GM06990 (cell line): ENCODE measurements at regions not wholly inside any gene's neighbourhood (a gene's known extent, or its start where the extent isn't known, plus 50 kb on each side); places are given as distances from the start of the nearest gene placed in this dataset.

Experiments used
- DNase-seq: peaks from one replicate; pipeline ENCODE4 v3.0.0-alpha.2; 2011; ENCODE audit not compliant: insufficient read length; ENCODE audit errors: extremely low read depth
- H3K27me3 ChIP-seq: replicated peaks from 2 replicates; pipeline ENCODE4 v1.6.0; 2011; ENCODE audit warnings: low read length; ENCODE audit not compliant: control insufficient read depth, insufficient read depth
- H3K36me3 ChIP-seq: 2 replicates; pipeline ENCODE4 v1.5.1; 2011; ENCODE audit warnings: low read length; ENCODE audit not compliant: control insufficient read depth, insufficient read depth
- H3K4me3 ChIP-seq: replicated peaks from 2 replicates; pipeline ENCODE4 v1.5.1; 2011; ENCODE audit warnings: low read depth, mild to moderate bottlenecking, control low read depth, low read length
- TF ChIP-seq, protein P1 (sequence below): IDR thresholded peaks from 2 replicates; pipeline ENCODE4 v1.5.1; 2011; ENCODE audit warnings: low read length, control low read depth, mild to moderate bottlenecking, inconsistent platforms; ENCODE audit not compliant: insufficient read depth, poor library complexity, severe bottlenecking

DNA sequence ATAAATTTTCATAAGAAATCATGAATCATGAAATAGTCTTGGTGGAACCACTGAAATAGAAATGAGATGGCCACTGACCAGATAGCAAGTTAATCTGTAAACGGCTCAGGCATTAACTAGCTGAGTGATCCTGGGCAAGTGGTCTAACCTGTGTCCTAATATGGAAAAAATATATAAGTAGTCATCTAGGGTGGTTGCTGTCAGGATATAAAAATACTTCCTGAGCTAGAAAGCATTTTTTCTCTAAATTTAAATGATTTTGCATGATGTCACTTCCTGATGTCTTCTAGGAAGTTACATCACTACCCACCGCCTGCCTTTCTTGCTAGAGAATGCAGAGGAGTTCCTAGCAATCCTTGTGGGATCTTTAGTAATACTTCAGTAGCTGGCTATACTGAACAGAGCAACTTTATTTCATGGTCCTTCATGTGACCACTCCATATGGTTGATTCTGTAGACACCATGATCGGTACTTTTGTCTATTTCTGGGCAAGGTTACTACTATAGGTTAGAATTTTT lies 228.1 kb upstream of the CEP162 start:
- Histone ChIP-seq H3K27me3 (no peaks in the 10 kb centered on the region), H3K4me3 (no peak overlapping the region), H3K36me3 (no peaks in the 10 kb centered on the region)
- TF ChIP-seq, protein P1, sequence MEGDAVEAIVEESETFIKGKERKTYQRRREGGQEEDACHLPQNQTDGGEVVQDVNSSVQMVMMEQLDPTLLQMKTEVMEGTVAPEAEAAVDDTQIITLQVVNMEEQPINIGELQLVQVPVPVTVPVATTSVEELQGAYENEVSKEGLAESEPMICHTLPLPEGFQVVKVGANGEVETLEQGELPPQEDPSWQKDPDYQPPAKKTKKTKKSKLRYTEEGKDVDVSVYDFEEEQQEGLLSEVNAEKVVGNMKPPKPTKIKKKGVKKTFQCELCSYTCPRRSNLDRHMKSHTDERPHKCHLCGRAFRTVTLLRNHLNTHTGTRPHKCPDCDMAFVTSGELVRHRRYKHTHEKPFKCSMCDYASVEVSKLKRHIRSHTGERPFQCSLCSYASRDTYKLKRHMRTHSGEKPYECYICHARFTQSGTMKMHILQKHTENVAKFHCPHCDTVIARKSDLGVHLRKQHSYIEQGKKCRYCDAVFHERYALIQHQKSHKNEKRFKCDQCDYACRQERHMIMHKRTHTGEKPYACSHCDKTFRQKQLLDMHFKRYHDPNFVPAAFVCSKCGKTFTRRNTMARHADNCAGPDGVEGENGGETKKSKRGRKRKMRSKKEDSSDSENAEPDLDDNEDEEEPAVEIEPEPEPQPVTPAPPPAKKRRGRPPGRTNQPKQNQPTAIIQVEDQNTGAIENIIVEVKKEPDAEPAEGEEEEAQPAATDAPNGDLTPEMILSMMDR, result no peak
- DNase-seq, result no peak

DNA sequence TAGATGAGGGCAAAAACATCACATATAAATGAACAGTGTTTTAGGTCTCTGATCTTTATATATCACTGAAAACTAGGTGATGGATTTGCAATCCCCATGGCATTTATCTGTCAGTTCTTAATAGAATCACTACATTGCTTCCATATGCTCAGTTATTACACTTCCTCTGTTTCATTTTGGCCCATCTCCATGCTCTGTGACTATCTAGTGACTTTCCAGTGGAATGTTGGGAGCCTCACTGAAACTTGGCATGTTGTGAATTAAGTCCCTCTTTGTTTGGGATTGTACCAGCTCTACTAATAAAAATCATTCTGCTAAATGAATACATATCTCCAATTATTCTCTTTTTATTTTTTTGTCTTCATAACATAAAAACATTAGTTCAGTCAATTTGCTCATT lies 226.1 kb upstream of the CEP162 start:
- DNase-seq, result no peak
- Histone ChIP-seq H3K4me3 (no peak overlapping the region), H3K27me3 (no peaks in the 10 kb centered on the region), H3K36me3 (no peaks in the 10 kb centered on the region)
- TF ChIP-seq, protein P1, result no peak

DNA sequence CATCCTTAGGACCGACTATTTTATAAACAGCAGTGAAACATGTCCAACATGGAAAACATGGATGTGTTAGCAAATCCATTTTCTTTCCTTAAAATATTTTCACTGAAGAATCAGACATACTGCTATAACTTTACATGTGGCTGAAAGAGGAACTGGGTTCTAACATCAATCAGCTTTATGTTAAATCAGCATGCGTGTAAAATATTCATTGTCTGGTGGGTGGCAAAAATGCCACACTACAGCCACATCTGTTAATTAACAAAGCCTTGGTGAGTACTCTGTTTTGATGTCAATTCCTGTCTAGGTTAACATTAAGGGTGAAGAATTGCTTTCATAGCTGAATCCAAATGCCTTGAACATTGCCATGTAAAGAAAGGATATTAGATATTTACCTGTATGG lies 222.6 kb upstream of the CEP162 start:
- H3K36me3 ChIP-seq, result no peaks in the 10 kb centered on the region
- TF ChIP-seq, protein P1, result no peak
- no peaks in the 10 kb centered on the region for H3K27me3 ChIP-seq
- DNase-seq, result peak; percentile 33
- no peak overlapping the region for H3K4me3 ChIP-seq

DNA sequence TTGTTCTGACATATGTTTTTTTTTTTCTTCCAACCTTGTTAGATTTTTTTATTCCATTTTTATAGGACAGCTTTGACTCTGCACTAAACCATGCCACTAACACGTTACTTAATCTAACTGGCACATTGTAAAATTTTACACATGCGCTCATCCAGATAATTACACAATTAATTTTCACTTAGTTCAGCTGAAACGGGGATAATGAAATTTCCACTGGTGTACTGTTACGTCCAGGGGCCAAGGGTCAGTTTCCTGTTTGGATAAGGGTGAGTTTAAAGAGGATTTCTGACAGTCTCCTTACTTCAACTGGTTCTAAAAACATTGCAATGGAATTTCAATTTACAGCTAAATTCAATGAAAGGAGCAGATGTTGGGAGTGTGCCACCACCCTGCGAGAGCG lies 221.8 kb upstream of the CEP162 start:
- no peak for DNase-seq
- Histone ChIP-seq H3K27me3 (no peaks in the 10 kb centered on the region), H3K36me3 (no peaks in the 10 kb centered on the region), H3K4me3 (no peak overlapping the region)
- TF ChIP-seq, protein P1, result no peak

DNA sequence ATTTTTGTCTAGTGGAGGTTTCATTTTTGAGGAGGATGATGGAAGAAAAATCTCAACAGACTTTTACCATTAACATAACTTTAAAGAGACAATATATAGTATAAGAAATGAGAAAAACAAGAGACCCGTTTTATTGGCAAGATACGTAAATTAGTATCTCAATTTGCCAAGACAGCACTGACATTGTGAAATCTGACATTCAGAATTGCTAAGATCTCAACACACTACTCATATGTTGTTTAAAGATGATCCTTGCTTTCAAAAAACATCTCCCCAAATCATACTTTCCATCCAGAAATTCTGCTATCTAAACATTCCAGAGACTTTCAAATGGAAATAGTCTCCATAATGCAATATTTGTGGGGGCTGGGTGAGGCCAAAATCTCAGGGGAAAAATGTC lies 220.9 kb upstream of the CEP162 start:
- TF ChIP-seq, protein P1, result no peak
- Histone ChIP-seq H3K27me3 (no peaks in the 10 kb centered on the region), H3K4me3 (no peak overlapping the region), H3K36me3 (no peaks in the 10 kb centered on the region)
- no peak for DNase-seq

DNA sequence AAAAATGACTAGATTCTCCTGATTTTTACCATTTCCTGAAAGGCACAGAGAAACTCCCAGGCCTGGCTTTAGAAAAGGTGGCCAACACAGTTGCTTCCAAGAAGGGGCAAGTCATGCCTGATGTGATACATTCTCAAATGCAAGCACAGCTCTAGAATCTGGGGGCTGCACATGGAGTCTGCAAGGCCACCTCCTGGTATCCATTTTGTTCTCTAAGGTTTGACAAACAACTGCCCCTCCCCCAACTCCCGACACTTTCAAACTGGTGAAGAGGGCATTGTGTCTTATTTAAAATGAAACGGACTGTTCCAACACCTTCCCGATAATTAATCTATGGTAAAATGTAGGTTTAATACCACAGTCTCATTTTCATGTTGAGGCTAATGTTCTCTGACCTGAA lies 220.2 kb upstream of the CEP162 start:
- no peaks in the 10 kb centered on the region for H3K27me3 ChIP-seq
- H3K36me3 ChIP-seq, result no peaks in the 10 kb centered on the region
- TF ChIP-seq, protein P1, result no peak
- no peak overlapping the region for H3K4me3 ChIP-seq
- no peak for DNase-seq
